HG03064 (cell line): ENCODE measurements at regions not wholly inside any gene's neighbourhood (a gene's known extent, or its start where the extent isn't known, plus 50 kb on each side); places are given as distances from the start of the nearest gene placed in this dataset.
A peak's percentile ranks its signal among the peaks of the same experiment; 100 is the strongest.
"Not testable (repeated sequence)": the region's sequence is repeated elsewhere in the genome, so short reads cannot be mapped to it uniquely, and the experiment has no call there.

Experiments used
- ATAC-seq: cut with Tn5 transposase; IDR thresholded peaks from one replicate; pipeline ENCODE4 v1.9.1; 2021; ENCODE audit warnings: low read depth; ENCODE audit not compliant: unreplicated experiment

GRCh38 chr17:37859451-37859850 lies 64.8 kb upstream of the TBC1D3K start:
- no peak for ATAC-seq

GRCh38 chr17:37858391-37858790 lies 65.8 kb upstream of the TBC1D3K start:
- not testable (repeated sequence) for ATAC-seq

- no peak for ATAC-seq
Observed at GRCh38 chr17:37856245-37856644, 68.0 kb upstream of the TBC1D3K start.

- no peak for ATAC-seq
Observed at GRCh38 chr17:37849617-37849972, 74.6 kb upstream of the TBC1D3K start.

GRCh38 chr17:37848690-37849616 lies 75.3 kb upstream of the TBC1D3K start:
- ATAC-seq = no peak

- ATAC-seq = no peak
Observed at GRCh38 chr17:37847811-37848331, 76.3 kb upstream of the TBC1D3K start.

- no peak for ATAC-seq
Observed at GRCh38 chr17:37847102-37847501, 77.1 kb upstream of the TBC1D3K start.

- ATAC-seq = no peak
Observed at GRCh38 chr17:37844977-37845293, 79.3 kb upstream of the TBC1D3K start.

GRCh38 chr17:37844158-37844976 lies 79.8 kb upstream of the TBC1D3K start:
- ATAC-seq = peak; percentile 57

- no peak for ATAC-seq
Observed at GRCh38 chr17:37842401-37842800, 81.8 kb upstream of the TBC1D3K start.

- ATAC-seq = no peak
Observed at GRCh38 chr17:37841232-37841631, 83.0 kb upstream of the TBC1D3K start.

- ATAC-seq = no peak
Observed at GRCh38 chr17:37840576-37840975, 83.6 kb upstream of the TBC1D3K start.

GRCh38 chr17:37839196-37839978 lies 84.8 kb upstream of the TBC1D3K start:
- no peak for ATAC-seq

GRCh38 chr17:37838276-37838675 lies 85.9 kb upstream of the TBC1D3K start:
- ATAC-seq = no peak

- no peak for ATAC-seq
Observed at GRCh38 chr17:37836593-37836992, 87.6 kb upstream of the TBC1D3K start.

GRCh38 chr17:37834168-37834567 lies 89.3 kb upstream of the HNF1B start:
- ATAC-seq = no peak

- ATAC-seq = no peak
Observed at GRCh38 chr17:37833237-37833859, 88.5 kb upstream of the HNF1B start.

GRCh38 chr17:37831986-37832385 lies 87.1 kb upstream of the HNF1B start:
- no peak for ATAC-seq

- ATAC-seq = no peak
Observed at GRCh38 chr17:37831492-37831891, 86.6 kb upstream of the HNF1B start.
